ENCODE measurements at regions not wholly inside any gene's neighbourhood (a gene's known extent, or its start where the extent isn't known, plus 50 kb on each side); places are given as distances from the start of the nearest gene placed in this dataset.

DNA sequence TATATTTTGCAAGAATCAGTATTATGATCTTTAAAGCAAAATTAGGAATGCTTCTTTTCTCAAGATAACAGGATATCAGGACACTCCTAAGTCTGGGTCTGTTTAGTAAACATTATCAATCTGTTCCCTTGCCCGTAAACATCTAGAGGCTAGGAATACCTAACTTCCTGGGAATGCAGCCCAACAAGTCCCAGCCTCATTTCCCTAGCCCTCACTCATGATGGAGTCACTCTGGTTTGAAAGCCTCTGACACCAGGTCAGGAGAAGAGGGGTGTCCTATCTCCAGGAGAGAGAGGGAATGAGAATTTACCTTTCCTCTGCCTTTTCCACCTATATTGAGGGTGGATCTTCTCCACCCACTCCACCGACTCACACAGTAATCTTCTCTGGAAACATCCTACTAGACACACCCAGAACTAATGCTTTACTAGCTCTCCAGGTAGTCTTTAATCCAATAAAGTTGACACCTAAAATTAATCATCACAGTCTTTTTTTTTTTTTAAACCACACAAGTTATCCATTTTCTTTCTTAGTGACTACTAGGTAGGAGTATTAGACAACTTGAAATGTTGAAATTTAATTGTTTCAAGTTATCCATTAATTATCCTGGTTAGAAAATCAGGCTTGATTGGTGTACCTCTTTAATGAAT is 659.3 kb downstream of the USP25 start:
- Histone ChIP-seq H3K9ac (ENCODE audit: low read depth, low read length, poor library complexity) (no peak overlapping the region), H3K9me3 (replicated peaks in 1 of 2; ENCODE audit: control insufficient read depth in 2 of 2, insufficient read depth in 1 of 2, low read depth in 1 of 2, low read length in 2 of 2) (no peaks in the 10 kb centered on the region), H2AK5ac (ENCODE audit: low read depth, low read length) (no peak overlapping the region), H3K27ac (replicated peaks; ENCODE audit: low read length) (no peak overlapping the region), H3K4me1 (ENCODE audit: control insufficient read depth in 2 of 2, insufficient read depth in 1 of 2, low read depth in 1 of 2, low read length in 2 of 2) (no peaks in the 10 kb centered on the region), H3K4me3 (ENCODE audit: low read length in 2 of 2) (no peak overlapping the region), H2BK120ac (ENCODE audit: low read depth, low read length) (no peak overlapping the region), H3K18ac (ENCODE audit: low read length) (no peak overlapping the region), H2BK15ac (ENCODE audit: low read length) (no peak overlapping the region), H2BK12ac (ENCODE audit: low read length) (no peak overlapping the region), H3K4me2 (ENCODE audit: insufficient read depth, low read length, poor library complexity, severe bottlenecking) (no peak overlapping the region), H3K36me3 (replicated peaks in 1 of 2; ENCODE audit: control insufficient read depth in 2 of 2, insufficient read depth in 2 of 2, low read length in 2 of 2) (peaks cover 0 to 18% of the 10 kb centered on the region in 2 donors), H3K79me1 (ENCODE audit: low read depth, low read length) (no peaks in the 10 kb centered on the region), H3K4ac (ENCODE audit: low read length) (no peak overlapping the region), H3K14ac (ENCODE audit: low read length) (no peak overlapping the region), H4K8ac (ENCODE audit: low read depth, low read length) (no peak overlapping the region), H3K27me3 (ENCODE audit: control insufficient read depth in 3 of 3, insufficient read depth in 3 of 3, low read depth in 1 of 3, low read length in 3 of 3) (no peaks in the 10 kb centered on the region), H2AFZ (ENCODE audit: low read length) (no peak overlapping the region), H2BK5ac (ENCODE audit: low read length) (no peak overlapping the region), H4K91ac (ENCODE audit: low read depth, low read length, poor library complexity) (no peak overlapping the region), H3K23ac (ENCODE audit: low read depth, low read length, poor library complexity) (no peak overlapping the region)
- DNase-seq (ENCODE audit: low spot score): no peak
- WGBS, 2 donors (ENCODE audit: extremely low coverage in 2 of 2, insufficient read length in 2 of 2, insufficient replicate concordance in 1 of 2): no CpG with 5 or more reads among the region's 2 CpGs

DNA sequence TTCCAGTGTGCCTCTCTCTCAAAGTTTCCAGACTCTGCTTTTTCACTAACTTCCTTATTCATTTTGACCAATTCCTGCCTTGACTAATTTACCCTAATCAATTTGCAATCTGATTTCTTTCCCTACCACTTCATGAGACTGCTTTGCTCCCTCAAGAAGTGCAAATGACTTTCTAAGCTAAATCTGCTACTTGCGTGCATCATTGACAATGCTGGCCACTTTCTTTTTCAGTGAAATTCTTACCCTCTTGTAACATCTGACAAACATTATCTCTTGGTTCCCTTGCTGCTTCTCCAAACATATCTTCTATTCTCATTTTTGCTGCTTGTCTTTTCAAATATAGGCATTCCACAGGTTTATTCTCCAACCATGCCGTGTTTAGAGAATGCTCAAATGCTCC is 659.9 kb downstream of the USP25 start:
- H3K18ac ChIP-seq (ENCODE audit: low read length): no peak overlapping the region
- H3K36me3 ChIP-seq (replicated peaks in 1 of 2; ENCODE audit: control insufficient read depth in 2 of 2, insufficient read depth in 2 of 2, low read length in 2 of 2): peaks cover 0 to 18% of the 10 kb centered on the region in 2 donors
- H3K4ac ChIP-seq (ENCODE audit: low read length): no peak overlapping the region
- no peaks in the 10 kb centered on the region for H3K4me1 ChIP-seq (ENCODE audit: control insufficient read depth in 2 of 2, insufficient read depth in 1 of 2, low read depth in 1 of 2, low read length in 2 of 2)
- H3K4me2 ChIP-seq (ENCODE audit: insufficient read depth, low read length, poor library complexity, severe bottlenecking): no peak overlapping the region
- DNase-seq (ENCODE audit: low spot score): no peak
- H2AFZ ChIP-seq (ENCODE audit: low read length): no peak overlapping the region
- no peak overlapping the region for H3K14ac ChIP-seq (ENCODE audit: low read length)
- no peak overlapping the region for H2BK12ac ChIP-seq (ENCODE audit: low read length)
- no peak overlapping the region for H2AK5ac ChIP-seq (ENCODE audit: low read depth, low read length)
- H4K8ac ChIP-seq (ENCODE audit: low read depth, low read length): no peak overlapping the region
- no peak overlapping the region for H3K23ac ChIP-seq (ENCODE audit: low read depth, low read length, poor library complexity)
- no peak overlapping the region for H2BK120ac ChIP-seq (ENCODE audit: low read depth, low read length)
- no peak overlapping the region for H2BK15ac ChIP-seq (ENCODE audit: low read length)
- no peak overlapping the region for H4K91ac ChIP-seq (ENCODE audit: low read depth, low read length, poor library complexity)
- no peaks in the 10 kb centered on the region for H3K79me1 ChIP-seq (ENCODE audit: low read depth, low read length)
- WGBS, 2 donors (ENCODE audit: extremely low coverage in 2 of 2, insufficient read length in 2 of 2, insufficient replicate concordance in 1 of 2): no CpG with 5 or more reads among the region's 2 CpGs
- no peaks in the 10 kb centered on the region for H3K27me3 ChIP-seq (ENCODE audit: control insufficient read depth in 3 of 3, insufficient read depth in 3 of 3, low read depth in 1 of 3, low read length in 3 of 3)
- H3K4me3 ChIP-seq (ENCODE audit: low read length in 2 of 2): no peak overlapping the region
- no peak overlapping the region for H3K9ac ChIP-seq (ENCODE audit: low read depth, low read length, poor library complexity)
- H3K9me3 ChIP-seq (replicated peaks in 1 of 2; ENCODE audit: control insufficient read depth in 2 of 2, insufficient read depth in 1 of 2, low read depth in 1 of 2, low read length in 2 of 2): no peaks in the 10 kb centered on the region
- H2BK5ac ChIP-seq (ENCODE audit: low read length): no peak overlapping the region
- H3K27ac ChIP-seq (replicated peaks; ENCODE audit: low read length): no peak overlapping the region

GRCh38 chr21:16395285-16395684 is 665.5 kb downstream of the USP25 start:
- Histone ChIP-seq H3K9me3 (replicated peaks in 1 of 2; ENCODE audit: control insufficient read depth in 2 of 2, insufficient read depth in 1 of 2, low read depth in 1 of 2, low read length in 2 of 2) (peaks cover 0 to 17% of the 10 kb centered on the region in 2 donors), H4K8ac (ENCODE audit: low read depth, low read length) (no peak overlapping the region), H2BK12ac (ENCODE audit: low read length) (no peak overlapping the region), H2BK15ac (ENCODE audit: low read length) (no peak overlapping the region), H2BK120ac (ENCODE audit: low read depth, low read length) (no peak overlapping the region), H3K27ac (replicated peaks; ENCODE audit: low read length) (no peak overlapping the region), H3K27me3 (ENCODE audit: control insufficient read depth in 3 of 3, insufficient read depth in 3 of 3, low read depth in 1 of 3, low read length in 3 of 3) (no peaks in the 10 kb centered on the region), H3K79me1 (ENCODE audit: low read depth, low read length) (no peaks in the 10 kb centered on the region), H3K4ac (ENCODE audit: low read length) (no peak overlapping the region), H3K4me2 (ENCODE audit: insufficient read depth, low read length, poor library complexity, severe bottlenecking) (no peak overlapping the region), H3K18ac (ENCODE audit: low read length) (no peak overlapping the region), H3K14ac (ENCODE audit: low read length) (no peak overlapping the region), H3K36me3 (replicated peaks in 1 of 2; ENCODE audit: control insufficient read depth in 2 of 2, insufficient read depth in 2 of 2, low read length in 2 of 2) (peaks cover 0 to 16% of the 10 kb centered on the region in 2 donors), H2BK5ac (ENCODE audit: low read length) (no peak overlapping the region), H3K4me3 (ENCODE audit: low read length in 2 of 2) (no peak overlapping the region), H3K23ac (ENCODE audit: low read depth, low read length, poor library complexity) (no peak overlapping the region), H3K4me1 (ENCODE audit: control insufficient read depth in 2 of 2, insufficient read depth in 1 of 2, low read depth in 1 of 2, low read length in 2 of 2) (no peaks in the 10 kb centered on the region), H2AK5ac (ENCODE audit: low read depth, low read length) (no peak overlapping the region), H3K9ac (ENCODE audit: low read depth, low read length, poor library complexity) (no peak overlapping the region), H2AFZ (ENCODE audit: low read length) (no peak overlapping the region), H4K91ac (ENCODE audit: low read depth, low read length, poor library complexity) (no peak overlapping the region)
- WGBS, 2 donors (ENCODE audit: extremely low coverage in 2 of 2, insufficient read length in 2 of 2, insufficient replicate concordance in 1 of 2): no CpG with 5 or more reads among the region's 2 CpGs
- DNase-seq (ENCODE audit: low spot score): no peak

- H3K9me3 ChIP-seq (replicated peaks in 1 of 2; ENCODE audit: control insufficient read depth in 2 of 2, insufficient read depth in 1 of 2, low read depth in 1 of 2, low read length in 2 of 2): peaks cover 0 to 5% of the 10 kb centered on the region in 2 donors
- no peak overlapping the region for H2AFZ ChIP-seq (ENCODE audit: low read length)
- H4K91ac ChIP-seq (ENCODE audit: low read depth, low read length, poor library complexity): no peak overlapping the region
- no peak overlapping the region for H3K4me2 ChIP-seq (ENCODE audit: insufficient read depth, low read length, poor library complexity, severe bottlenecking)
- H4K8ac ChIP-seq (ENCODE audit: low read depth, low read length): no peak overlapping the region
- H3K36me3 ChIP-seq (replicated peaks in 1 of 2; ENCODE audit: control insufficient read depth in 2 of 2, insufficient read depth in 2 of 2, low read length in 2 of 2): peaks cover 0 to 4% of the 10 kb centered on the region in 2 donors
- no peaks in the 10 kb centered on the region for H3K79me1 ChIP-seq (ENCODE audit: low read depth, low read length)
- H3K27me3 ChIP-seq (ENCODE audit: control insufficient read depth in 3 of 3, insufficient read depth in 3 of 3, low read depth in 1 of 3, low read length in 3 of 3): no peaks in the 10 kb centered on the region
- no peak overlapping the region for H3K18ac ChIP-seq (ENCODE audit: low read length)
- no peak overlapping the region for H2BK120ac ChIP-seq (ENCODE audit: low read depth, low read length)
- H3K23ac ChIP-seq (ENCODE audit: low read depth, low read length, poor library complexity): no peak overlapping the region
- no peak overlapping the region for H3K27ac ChIP-seq (replicated peaks; ENCODE audit: low read length)
- H2BK5ac ChIP-seq (ENCODE audit: low read length): no peak overlapping the region
- H2AK5ac ChIP-seq (ENCODE audit: low read depth, low read length): no peak overlapping the region
- no peak overlapping the region for H3K14ac ChIP-seq (ENCODE audit: low read length)
- H2BK15ac ChIP-seq (ENCODE audit: low read length): no peak overlapping the region
- DNase-seq (ENCODE audit: low spot score): no peak
- H3K4me1 ChIP-seq (ENCODE audit: control insufficient read depth in 2 of 2, insufficient read depth in 1 of 2, low read depth in 1 of 2, low read length in 2 of 2): no peaks in the 10 kb centered on the region
- H2BK12ac ChIP-seq (ENCODE audit: low read length): no peak overlapping the region
- H3K9ac ChIP-seq (ENCODE audit: low read depth, low read length, poor library complexity): no peak overlapping the region
- H3K4ac ChIP-seq (ENCODE audit: low read length): no peak overlapping the region
- H3K4me3 ChIP-seq (ENCODE audit: low read length in 2 of 2): no peak overlapping the region
These were observed 673.0 kb downstream of the USP25 start for GRCh38 chr21:16402752-16403151.

All from neuronal stem cell (in vitro differentiated cells).